ENCODE measurements at regions not wholly inside any gene's neighbourhood (a gene's known extent, or its start where the extent isn't known, plus 50 kb on each side); places are given as distances from the start of the nearest gene placed in this dataset.

DNA sequence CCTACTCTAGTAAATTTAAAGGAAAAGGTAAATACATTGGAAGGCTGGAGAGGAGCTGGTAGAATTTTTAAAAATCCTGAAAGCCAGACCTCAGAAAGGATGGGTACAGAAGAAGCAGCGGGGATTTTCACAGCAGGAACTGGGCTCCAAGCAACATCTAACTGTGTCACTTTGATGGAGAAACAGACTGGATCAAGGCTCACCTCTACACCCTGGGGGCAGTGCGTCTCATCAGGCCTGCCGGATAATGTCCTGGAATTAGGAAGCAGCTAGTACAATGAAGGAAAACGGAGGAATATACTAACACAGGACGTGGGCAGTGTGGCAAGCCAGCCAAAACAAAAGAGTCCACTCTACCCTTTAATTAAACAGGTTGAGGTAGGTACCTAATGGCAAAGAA lies 463.6 kb downstream of the TAF11L14 start:
- TF ChIP-seq CTCF (IDR thresholded peaks at IDR 0.05), result no peak
- TF ChIP-seq TCF7L2 (IDR thresholded peaks at IDR 0.05; ENCODE audit: low read depth, low read length), result no peak
